ENCODE measurements at regions not wholly inside any gene's neighbourhood (a gene's known extent, or its start where the extent isn't known, plus 50 kb on each side); places are given as distances from the start of the nearest gene placed in this dataset.
"Not testable (repeated sequence)": the region's sequence is repeated elsewhere in the genome, so short reads cannot be mapped to it uniquely, and the experiment has no call there.

GRCh38 chr2:223187256-223187655 is 135.3 kb downstream of the KCNE4 start:
- no TSS peak for BruUV-seq (replicated peaks)
- no peak overlapping the region for H3K4me3 Mint-ChIP-seq (ENCODE audit: low read depth, unreplicated experiment)
- intact Hi-C loops (cut with micrococcal nuclease; ENCODE audit: unreplicated experiment): no loop called here
- H3K27me3 Mint-ChIP-seq (ENCODE audit: unreplicated experiment): peaks cover 28% of the 10 kb centered on the region
- CTCF ChIA-PET: no interaction called here
- H3K9me3 Mint-ChIP-seq (ENCODE audit: low read depth, unreplicated experiment): no peaks in the 10 kb centered on the region
- DNase-seq: no peak
- H3K4me1 Mint-ChIP-seq (ENCODE audit: low read depth, unreplicated experiment): no peaks in the 10 kb centered on the region
- H3K36me3 Mint-ChIP-seq (ENCODE audit: insufficient read depth, unreplicated experiment): no peaks in the 10 kb centered on the region
- H3K27ac Mint-ChIP-seq (ENCODE audit: unreplicated experiment): no peak overlapping the region
- TF ChIP-seq CTCF (IDR thresholded peaks at IDR 0.05; ENCODE audit: unreplicated experiment): no peak

GRCh38 chr2:223190561-223191206 is 138.7 kb downstream of the KCNE4 start:
- intact Hi-C loops (cut with micrococcal nuclease; ENCODE audit: unreplicated experiment); H3K36me3 Mint-ChIP-seq (ENCODE audit: insufficient read depth, unreplicated experiment); H3K9me3 Mint-ChIP-seq (ENCODE audit: low read depth, unreplicated experiment); H3K4me3 Mint-ChIP-seq (ENCODE audit: low read depth, unreplicated experiment); CTCF ChIA-PET; BruUV-seq (replicated peaks); DNase-seq; H3K4me1 Mint-ChIP-seq (ENCODE audit: low read depth, unreplicated experiment); H3K27ac Mint-ChIP-seq (ENCODE audit: unreplicated experiment): not testable (repeated sequence)
- H3K27me3 Mint-ChIP-seq (ENCODE audit: unreplicated experiment): peaks cover 52% of the 10 kb centered on the region

- H3K27me3 Mint-ChIP-seq (ENCODE audit: unreplicated experiment): peaks cover 47% of the 10 kb centered on the region
Measured at GRCh38 chr2:223196331-223196730, 144.3 kb downstream of the KCNE4 start.

DNA sequence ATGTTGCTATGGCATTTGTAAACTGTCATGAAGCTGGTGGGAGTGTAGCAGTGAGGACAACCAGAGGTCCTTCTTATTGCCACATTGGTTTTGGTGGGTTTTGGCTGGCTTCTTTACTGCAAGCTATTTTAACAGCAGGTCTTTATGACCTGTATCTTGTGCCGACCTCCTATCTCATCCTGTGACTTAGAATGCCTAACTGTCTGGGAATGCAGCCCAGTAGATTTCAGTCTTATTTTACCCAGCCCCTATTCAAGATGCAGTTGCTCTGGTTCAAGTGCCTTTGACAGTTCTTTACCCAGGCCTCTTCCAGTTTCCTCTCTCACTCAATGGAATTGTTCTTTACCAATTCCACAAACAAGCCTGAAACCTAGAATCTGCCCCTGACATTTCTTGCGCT is 145.1 kb downstream of the KCNE4 start:
- no peak overlapping the region for H3K4me3 Mint-ChIP-seq (ENCODE audit: low read depth, unreplicated experiment)
- CTCF ChIA-PET: interaction anchor here (1.3 kb wide), 1 partner anchor 17 kb away, joined by 4 read pairs; no protein-coding TSS in a partner anchor
- peaks cover 40% of the 10 kb centered on the region for H3K27me3 Mint-ChIP-seq (ENCODE audit: unreplicated experiment)
- intact Hi-C loops (cut with micrococcal nuclease; ENCODE audit: unreplicated experiment): no loop called here
- DNase-seq: no peak
- no peaks in the 10 kb centered on the region for H3K4me1 Mint-ChIP-seq (ENCODE audit: low read depth, unreplicated experiment)
- TF ChIP-seq CTCF (IDR thresholded peaks at IDR 0.05; ENCODE audit: unreplicated experiment): no peak
- no TSS peak for BruUV-seq (replicated peaks)
- no peaks in the 10 kb centered on the region for H3K9me3 Mint-ChIP-seq (ENCODE audit: low read depth, unreplicated experiment)
- H3K36me3 Mint-ChIP-seq (ENCODE audit: insufficient read depth, unreplicated experiment): no peaks in the 10 kb centered on the region
- H3K27ac Mint-ChIP-seq (ENCODE audit: unreplicated experiment): no peak overlapping the region

More at GRCh38 chr2:223196331-223196730, 144.3 kb downstream of the KCNE4 start:
- Mint-ChIP-seq H3K4me1 (ENCODE audit: low read depth, unreplicated experiment) (no peaks in the 10 kb centered on the region), H3K9me3 (ENCODE audit: low read depth, unreplicated experiment) (no peaks in the 10 kb centered on the region), H3K4me3 (ENCODE audit: low read depth, unreplicated experiment) (no peak overlapping the region), H3K27ac (ENCODE audit: unreplicated experiment) (no peak overlapping the region), H3K36me3 (ENCODE audit: insufficient read depth, unreplicated experiment) (no peaks in the 10 kb centered on the region)
- CTCF ChIA-PET: no interaction called here
- intact Hi-C loops (cut with micrococcal nuclease; ENCODE audit: unreplicated experiment): no loop called here
- no peak for TF ChIP-seq CTCF (IDR thresholded peaks at IDR 0.05; ENCODE audit: unreplicated experiment)
- no TSS peak for BruUV-seq (replicated peaks)
- DNase-seq: no peak
